NCI-H1930 (cell line): ENCODE measurements at regions not wholly inside any gene's neighbourhood (a gene's known extent, or its start where the extent isn't known, plus 50 kb on each side); places are given as distances from the start of the nearest gene placed in this dataset.

ENCODE experiments used
- DNase-seq, 2 experiments: peaks; one replicate each; lab custom pipeline; 2025; lab: John Stamatoyannopoulos, UW

DNA sequence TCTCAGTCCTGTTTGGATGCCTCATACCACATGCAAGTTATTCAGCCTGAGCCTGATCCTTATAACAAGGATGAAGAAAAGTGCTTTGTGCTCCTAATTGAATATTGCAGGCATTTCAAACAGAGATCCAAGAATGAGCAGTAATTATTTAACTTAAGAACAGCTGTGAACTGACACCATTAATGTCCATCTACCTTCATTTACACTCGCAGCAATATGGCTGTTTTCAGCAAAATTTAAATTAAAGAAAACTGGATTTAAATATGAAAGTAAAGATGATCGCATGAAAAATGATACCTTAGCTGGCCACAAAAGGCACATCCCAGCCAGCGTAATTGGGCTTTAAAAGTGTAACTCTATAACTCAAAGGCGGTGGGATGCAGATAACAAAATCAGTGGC is 466.3 kb downstream of the GALC start:
- DNase-seq = no peak

- DNase-seq = no peak
These were observed 469.0 kb downstream of the GALC start for GRCh38 chr14:87524011-87524410.

GRCh38 chr14:87522575-87522974 is 470.4 kb downstream of the GALC start:
- no peak for DNase-seq

DNA sequence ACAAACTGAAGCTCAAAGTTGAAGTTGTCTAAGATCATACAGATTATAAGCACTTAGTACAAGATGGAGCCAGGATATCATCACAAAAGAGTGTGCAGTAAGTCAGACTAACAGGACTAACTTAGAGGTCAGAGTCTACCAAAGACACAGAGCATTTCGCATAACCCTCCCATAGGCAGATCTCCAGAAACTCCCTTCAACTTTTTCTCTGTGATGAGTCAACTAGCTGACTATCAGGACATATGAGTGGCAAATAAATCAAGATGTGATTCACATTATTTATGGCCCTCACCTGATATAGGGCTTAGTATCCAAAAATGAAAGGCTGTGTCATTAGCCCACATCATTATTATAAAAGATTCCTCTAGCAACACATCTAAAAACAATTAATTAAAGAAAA is 484.6 kb downstream of the GALC start:
- DNase-seq = no peak

GRCh38 chr14:87503711-87504110 is 489.3 kb downstream of the GALC start:
- no peak for DNase-seq

DNA sequence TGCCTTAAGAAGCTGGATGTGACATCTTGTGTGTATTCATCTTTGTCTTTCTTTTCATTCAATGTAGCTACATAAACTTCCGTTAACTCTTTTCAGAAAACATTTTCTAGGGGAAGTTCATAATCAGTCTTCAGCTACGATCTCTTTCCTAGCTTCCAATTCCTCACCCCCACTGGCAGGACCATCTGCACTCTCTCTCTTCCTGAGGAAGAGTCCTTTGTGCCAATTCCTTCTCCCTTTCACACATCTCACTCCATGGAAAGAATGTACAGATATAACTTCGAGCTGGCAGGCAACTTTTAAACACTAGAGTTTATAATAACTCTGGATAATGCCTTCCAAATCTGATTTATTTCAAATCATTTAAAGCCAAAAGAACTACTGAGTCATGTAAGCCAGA is 495.7 kb downstream of the GALC start:
- DNase-seq = no peak

GRCh38 chr14:87494010-87494409 is 499.0 kb downstream of the GALC start:
- DNase-seq = no peak

GRCh38 chr14:87492561-87492960 is 500.4 kb downstream of the GALC start:
- no peak for DNase-seq

DNA sequence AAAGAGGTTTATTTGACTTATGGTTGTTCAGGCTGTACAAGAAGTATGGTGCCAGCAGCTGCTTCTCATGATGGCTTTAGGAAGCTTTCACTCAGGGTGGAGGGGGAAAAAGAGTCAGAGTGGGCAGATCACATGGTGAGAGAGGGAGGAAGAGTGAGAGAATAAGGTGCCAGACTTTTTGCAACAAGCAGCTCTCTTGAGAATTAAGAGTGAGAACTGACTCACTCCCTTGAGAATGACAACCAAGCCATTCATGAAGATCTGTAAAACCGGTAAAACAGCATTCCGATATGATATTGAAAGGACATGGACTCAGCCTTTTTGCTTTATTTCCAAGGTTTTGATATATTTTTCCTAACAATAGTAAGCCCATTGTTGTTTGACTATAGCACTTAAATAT is 501.2 kb downstream of the GALC start:
- DNase-seq = no peak

DNA sequence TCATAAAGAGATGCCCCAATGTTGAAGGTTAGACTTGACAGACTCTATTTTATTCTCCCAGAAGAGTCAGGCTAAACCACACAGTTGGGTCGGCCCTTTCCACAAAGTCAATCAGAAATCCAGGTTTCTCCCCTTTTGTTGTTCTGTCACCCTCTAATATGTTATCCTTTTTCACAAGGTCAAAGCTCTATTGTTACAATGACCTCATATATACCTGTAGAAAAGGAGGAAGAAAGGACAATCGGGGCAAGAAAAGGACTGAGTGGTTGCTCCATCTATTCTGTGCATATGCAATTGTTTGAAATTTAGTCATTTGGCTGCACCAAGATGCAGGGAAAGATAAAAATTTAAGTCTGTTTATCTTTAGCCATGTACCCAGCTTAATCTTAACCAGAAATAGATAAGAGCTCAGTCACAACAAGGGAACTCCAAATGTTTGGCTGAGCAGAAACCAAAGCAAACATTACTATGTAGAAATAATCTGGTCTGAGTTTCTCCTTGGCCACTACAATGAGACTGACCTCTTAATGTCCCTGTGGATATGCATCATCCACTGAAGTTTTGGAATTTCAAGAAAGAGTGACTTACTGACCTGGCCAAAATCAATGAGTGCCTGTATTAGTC is 503.7 kb downstream of the GALC start:
- DNase-seq = no peak

DNA sequence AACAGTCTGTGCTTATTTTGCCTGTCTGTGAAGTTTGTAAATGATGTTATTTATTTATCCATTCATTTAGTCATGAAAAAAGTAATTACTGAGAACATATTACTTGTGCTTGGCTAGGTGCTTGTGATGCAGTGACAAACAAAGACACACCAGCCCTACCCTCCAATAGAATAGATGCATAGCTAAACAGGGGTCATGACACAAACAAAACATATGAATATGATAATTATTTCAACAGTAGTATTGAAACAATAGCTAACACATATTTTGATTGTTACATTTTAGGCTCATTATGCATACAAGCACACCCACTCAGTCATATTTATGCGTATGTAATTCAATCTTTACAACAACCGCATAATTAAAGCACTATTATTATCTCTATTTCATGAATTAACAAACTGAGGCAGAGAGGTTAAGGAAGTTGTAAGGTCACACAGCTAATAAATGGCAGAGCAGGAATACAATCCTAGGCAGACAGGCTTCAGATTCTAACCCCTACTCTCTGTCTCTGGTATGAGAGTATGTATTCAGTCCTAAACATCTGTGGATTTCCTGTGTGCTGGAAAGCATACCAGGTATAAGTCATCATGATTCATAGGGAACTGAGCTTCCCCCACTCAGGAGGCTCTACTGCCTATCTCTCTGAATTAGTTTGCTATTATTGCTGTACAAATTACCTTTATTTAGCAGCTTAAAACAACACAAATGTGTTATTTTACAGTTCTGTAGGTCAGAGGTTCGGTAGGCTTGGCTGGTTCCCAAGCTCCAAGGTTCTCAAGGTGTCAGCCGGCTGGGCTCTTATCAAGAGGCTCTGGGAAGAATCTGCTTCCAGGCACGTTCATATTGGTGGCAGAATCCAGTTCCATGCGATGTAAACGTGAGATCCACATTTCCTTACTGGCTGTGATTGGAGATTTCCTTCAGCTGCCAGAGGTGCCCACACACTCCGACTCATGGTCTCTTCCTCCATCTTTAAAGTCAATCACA is 509.4 kb downstream of the GALC start:
- no peak for DNase-seq

- no peak for DNase-seq
These were observed 524.5 kb downstream of the GALC start for GRCh38 chr14:87468531-87468930.

- DNase-seq = no peak
These were observed 525.4 kb downstream of the GALC start for GRCh38 chr14:87467578-87467977.

GRCh38 chr14:87465770-87466169 is 527.2 kb downstream of the GALC start:
- no peak for DNase-seq

DNA sequence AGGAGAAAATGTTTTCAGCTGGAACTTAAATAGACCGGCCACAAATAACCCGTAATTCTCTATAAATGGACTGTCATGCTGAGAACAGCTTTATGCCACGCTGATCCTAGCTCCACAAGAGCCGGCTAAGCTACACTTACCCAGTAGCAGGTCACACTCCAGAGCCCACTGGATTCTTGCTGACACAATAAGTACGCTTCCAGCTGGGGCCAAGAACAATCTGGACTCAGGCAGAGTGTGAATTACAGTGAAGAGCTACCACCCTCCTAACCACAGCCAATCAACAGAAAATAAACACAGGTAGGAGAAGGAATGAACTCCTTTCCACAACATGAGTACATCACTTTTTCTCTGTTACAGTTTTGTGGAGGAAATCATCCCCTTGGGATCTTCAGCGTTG is 531.3 kb downstream of the GALC start:
- no peak for DNase-seq

GRCh38 chr14:87457720-87458119 is 535.3 kb downstream of the GALC start:
- no peak for DNase-seq

DNA sequence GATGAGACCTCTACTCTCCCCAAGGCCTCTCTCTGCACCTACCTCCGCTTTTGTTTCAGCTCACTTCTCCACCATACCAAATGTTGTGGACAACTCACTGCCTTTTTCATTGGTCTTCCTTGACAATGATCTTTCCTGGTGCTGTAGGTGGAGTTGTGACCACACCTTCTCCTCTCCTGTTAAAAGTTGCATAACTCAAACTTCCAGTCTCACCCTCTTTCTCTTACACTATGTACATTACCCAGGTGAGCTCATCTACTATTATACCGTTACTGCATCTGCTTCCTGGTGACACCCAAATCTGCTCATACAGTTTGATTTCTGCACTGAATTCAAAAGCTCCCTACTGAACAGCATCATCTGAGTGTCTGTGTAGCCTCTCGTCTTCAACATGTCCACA is 542.8 kb downstream of the GALC start:
- DNase-seq = no peak

DNA sequence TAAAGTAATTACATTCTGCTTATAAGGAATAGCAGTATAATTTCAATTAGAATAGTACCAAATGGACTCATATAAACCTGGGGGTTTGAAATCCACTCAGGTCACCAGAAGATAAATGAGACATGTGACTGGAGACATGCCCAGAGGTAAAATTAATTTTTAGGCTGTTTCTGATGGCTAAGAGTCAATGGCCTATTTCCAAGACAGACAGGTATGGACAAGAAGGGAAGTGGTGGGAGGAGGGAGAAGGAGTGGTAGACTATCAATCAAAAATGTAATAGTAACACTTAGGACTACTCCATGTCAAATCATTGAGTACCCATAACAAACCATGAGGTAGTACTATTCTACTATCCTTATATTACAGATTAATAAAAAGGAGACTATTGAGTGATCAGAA is 544.0 kb downstream of the GALC start:
- DNase-seq = no peak

DNA sequence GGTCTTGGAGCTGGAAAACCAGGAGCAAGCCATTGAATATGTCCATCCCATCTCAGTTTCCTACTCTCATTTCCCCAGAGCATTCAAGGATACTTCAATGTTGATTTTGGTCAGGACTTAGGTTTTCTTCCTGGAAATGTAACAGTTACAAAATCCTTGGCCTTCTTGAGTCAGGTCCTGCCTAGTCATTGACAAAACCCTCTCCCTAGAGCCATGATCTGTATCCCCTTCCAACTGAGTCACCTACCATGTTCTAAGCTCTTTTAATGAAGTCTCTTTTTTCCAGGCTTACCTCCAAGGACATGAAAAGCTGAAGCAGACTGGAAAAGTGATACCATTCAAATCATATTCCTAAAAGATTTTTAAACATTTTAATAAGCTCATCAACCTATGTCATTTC is 549.2 kb downstream of the GALC start:
- no peak for DNase-seq

DNA sequence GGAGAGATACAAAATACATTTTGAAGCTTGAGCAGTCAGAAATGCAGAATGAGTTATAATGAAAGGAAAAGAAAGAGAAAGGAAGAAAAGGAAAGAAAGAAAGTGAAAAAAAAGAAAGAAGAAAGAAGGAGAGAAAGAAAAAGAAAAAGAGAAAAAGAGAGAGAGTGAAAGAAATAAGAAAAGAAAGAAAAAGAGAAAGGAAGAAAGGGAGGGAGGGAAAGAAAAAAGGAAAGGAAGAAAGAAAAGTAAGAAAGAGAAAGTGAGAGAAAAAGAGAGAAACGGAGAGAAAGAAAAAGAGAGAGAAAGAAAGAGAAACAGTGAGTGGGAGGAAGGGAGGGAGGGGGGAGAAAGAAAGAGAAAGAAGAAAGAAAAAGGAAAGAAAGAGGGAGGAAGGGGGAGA is 549.9 kb downstream of the GALC start:
- no peak for DNase-seq

- DNase-seq = no peak
These were observed 555.8 kb downstream of the GALC start for GRCh38 chr14:87437158-87437557.

GRCh38 chr14:87434680-87435079 is 558.3 kb downstream of the GALC start:
- no peak for DNase-seq

GRCh38 chr14:87434011-87434410 is 559.0 kb downstream of the GALC start:
- no peak for DNase-seq

DNA sequence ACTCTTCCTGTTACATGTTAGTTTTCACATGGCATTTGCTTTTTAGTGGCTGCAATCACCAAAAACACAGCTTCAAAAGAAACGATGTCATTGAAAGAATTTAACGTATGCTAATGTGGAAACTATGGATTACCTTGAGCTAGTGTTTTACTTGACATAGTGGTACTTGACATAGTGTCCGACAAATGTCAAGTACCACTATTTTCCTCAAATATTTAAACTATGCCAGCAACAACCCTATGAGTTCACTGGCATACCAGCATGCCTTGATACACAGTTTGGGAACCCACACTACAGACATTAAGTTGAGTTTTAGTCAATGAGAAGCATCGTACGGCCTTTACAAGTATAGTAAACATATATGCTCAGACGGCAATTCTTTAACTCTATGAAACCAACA is 560.3 kb downstream of the GALC start:
- DNase-seq = no peak
